ENCODE measurements at regions not wholly inside any gene's neighbourhood (a gene's known extent, or its start where the extent isn't known, plus 50 kb on each side); places are given as distances from the start of the nearest gene placed in this dataset.

- Histone ChIP-seq H3K4me1 (ENCODE audit: control insufficient read depth, extremely low read depth, insufficient read depth, low read length) (no peaks in the 10 kb centered on the region), H4K20me1 (ENCODE audit: control insufficient read depth, extremely low read depth, insufficient read depth, low read length) (no peaks in the 10 kb centered on the region), H3K9ac (ENCODE audit: insufficient read depth, low read length) (no peak overlapping the region), H3K27ac (ENCODE audit: insufficient read depth, low read length) (no peak overlapping the region), H3K4me3 (replicated peaks in 1 of 4; ENCODE audit: control extremely low read depth in 1 of 4, insufficient read depth in 1 of 4, low read depth in 3 of 4, low read length in 4 of 4) (no peak overlapping the region), H3K36me3 (ENCODE audit: control insufficient read depth, insufficient read depth, low read length) (no peaks in the 10 kb centered on the region), H2AFZ (ENCODE audit: low read length) (no peak overlapping the region), H3K4me2 (ENCODE audit: extremely low read depth, insufficient read depth, low read length) (no peak overlapping the region), H3K9me3 (ENCODE audit: control insufficient read depth, insufficient read depth, low read depth, low read length) (no peaks in the 10 kb centered on the region), H3K27me3 (ENCODE audit: control insufficient read depth, insufficient read depth, low read length) (no peaks in the 10 kb centered on the region), H3K79me2 (ENCODE audit: control insufficient read depth, insufficient read depth, low read length) (no peaks in the 10 kb centered on the region)
- TF ChIP-seq EZH2 (IDR thresholded peaks at IDR 0.05; ENCODE audit: low read length, missing control alignments) = no peak
- no peak for TF ChIP-seq CTCF (conservative IDR thresholded peaks at IDR 0.05 in 1 of 2, IDR thresholded peaks at IDR 0.05 in 1 of 2; ENCODE audit: low read depth in 1 of 2, low read length in 2 of 2)
- DNase-seq (ENCODE audit: low read depth in 2 of 2) = no peak
These were observed 211.4 kb upstream of the GYPC start for GRCh38 chr2:126444512-126444911.

DNA sequence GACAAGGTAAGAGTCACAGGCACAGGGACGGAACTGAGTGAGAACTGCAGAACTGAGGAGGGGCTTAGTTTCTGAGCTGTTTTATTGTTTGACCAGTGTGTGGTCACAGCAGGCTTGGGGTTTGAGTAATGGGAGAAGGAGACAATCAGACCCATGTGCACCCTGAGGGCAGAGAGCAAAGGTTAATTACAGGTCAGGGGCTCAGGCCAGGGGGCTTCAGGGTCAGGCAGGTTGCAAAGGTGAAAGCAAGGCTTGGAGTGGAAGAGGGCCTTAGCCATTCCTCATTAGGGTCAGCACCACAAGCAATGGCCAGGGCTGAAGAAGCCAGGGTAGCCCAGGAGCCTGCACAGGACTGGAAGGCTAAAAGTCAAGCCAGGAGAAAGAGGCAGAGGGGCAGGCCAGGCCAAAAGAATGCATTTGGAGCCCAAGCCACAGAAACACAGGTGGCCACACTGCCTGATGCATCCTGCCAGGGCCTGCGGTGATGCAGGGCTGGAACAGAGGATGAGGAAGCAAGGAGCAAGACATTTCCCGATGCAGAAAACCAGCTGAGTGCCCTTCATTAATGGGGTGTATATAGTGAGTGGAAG is 209.8 kb upstream of the GYPC start:
- TF ChIP-seq CTCF (conservative IDR thresholded peaks at IDR 0.05 in 1 of 2, IDR thresholded peaks at IDR 0.05 in 1 of 2; ENCODE audit: low read depth in 1 of 2, low read length in 2 of 2) (no peak), EZH2 (IDR thresholded peaks at IDR 0.05; ENCODE audit: low read length, missing control alignments) (no peak)
- no peak overlapping the region for H3K27ac ChIP-seq (ENCODE audit: insufficient read depth, low read length)
- no peak overlapping the region for H2AFZ ChIP-seq (ENCODE audit: low read length)

GRCh38 chr2:126448611-126449010 is 207.3 kb upstream of the GYPC start:
- H3K36me3 ChIP-seq (ENCODE audit: control insufficient read depth, insufficient read depth, low read length) = no peaks in the 10 kb centered on the region
- H3K27ac ChIP-seq (ENCODE audit: insufficient read depth, low read length) = no peak overlapping the region
- no peak overlapping the region for H3K4me2 ChIP-seq (ENCODE audit: extremely low read depth, insufficient read depth, low read length)
- no peaks in the 10 kb centered on the region for H3K79me2 ChIP-seq (ENCODE audit: control insufficient read depth, insufficient read depth, low read length)
- TF ChIP-seq CTCF (conservative IDR thresholded peaks at IDR 0.05 in 1 of 2, IDR thresholded peaks at IDR 0.05 in 1 of 2; ENCODE audit: low read depth in 1 of 2, low read length in 2 of 2) (no peak), EZH2 (IDR thresholded peaks at IDR 0.05; ENCODE audit: low read length, missing control alignments) (no peak)
- H2AFZ ChIP-seq (ENCODE audit: low read length) = no peak overlapping the region
- H3K27me3 ChIP-seq (ENCODE audit: control insufficient read depth, insufficient read depth, low read length) = no peaks in the 10 kb centered on the region
- H3K9ac ChIP-seq (ENCODE audit: insufficient read depth, low read length) = no peak overlapping the region
- no peaks in the 10 kb centered on the region for H3K4me1 ChIP-seq (ENCODE audit: control insufficient read depth, extremely low read depth, insufficient read depth, low read length)
- H3K4me3 ChIP-seq (replicated peaks in 1 of 4; ENCODE audit: control extremely low read depth in 1 of 4, insufficient read depth in 1 of 4, low read depth in 3 of 4, low read length in 4 of 4) = no peak overlapping the region
- no peaks in the 10 kb centered on the region for H4K20me1 ChIP-seq (ENCODE audit: control insufficient read depth, extremely low read depth, insufficient read depth, low read length)
- DNase-seq (ENCODE audit: low read depth in 2 of 2) = no peak
- no peaks in the 10 kb centered on the region for H3K9me3 ChIP-seq (ENCODE audit: control insufficient read depth, insufficient read depth, low read depth, low read length)

More for the DNA sequence above, 209.8 kb upstream of the GYPC start:
- no peaks in the 10 kb centered on the region for H3K27me3 ChIP-seq (ENCODE audit: control insufficient read depth, insufficient read depth, low read length)
- H3K79me2 ChIP-seq (ENCODE audit: control insufficient read depth, insufficient read depth, low read length) = no peaks in the 10 kb centered on the region
- no peak overlapping the region for H3K4me2 ChIP-seq (ENCODE audit: extremely low read depth, insufficient read depth, low read length)
- DNase-seq (ENCODE audit: low read depth in 2 of 2) = no peak
- no peaks in the 10 kb centered on the region for H3K9me3 ChIP-seq (ENCODE audit: control insufficient read depth, insufficient read depth, low read depth, low read length)
- H3K9ac ChIP-seq (ENCODE audit: insufficient read depth, low read length) = no peak overlapping the region
- H3K4me1 ChIP-seq (ENCODE audit: control insufficient read depth, extremely low read depth, insufficient read depth, low read length) = no peaks in the 10 kb centered on the region
- H3K4me3 ChIP-seq (replicated peaks in 1 of 4; ENCODE audit: control extremely low read depth in 1 of 4, insufficient read depth in 1 of 4, low read depth in 3 of 4, low read length in 4 of 4) = no peak overlapping the region
- H3K36me3 ChIP-seq (ENCODE audit: control insufficient read depth, insufficient read depth, low read length) = no peaks in the 10 kb centered on the region
- H4K20me1 ChIP-seq (ENCODE audit: control insufficient read depth, extremely low read depth, insufficient read depth, low read length) = no peaks in the 10 kb centered on the region

All from fibroblast of lung (primary cell).